Parathyroid adenoma (tissue), 2 donors: ENCODE measurements at regions not wholly inside any gene's neighbourhood (a gene's known extent, or its start where the extent isn't known, plus 50 kb on each side); places are given as distances from the start of the nearest gene placed in this dataset.

ENCODE experiments used
- H2AFZ ChIP-seq: fragments of 300-600 bp; sonication (generic); one replicate; pipeline ENCODE4 v1.7.0; 2017; ENCODE audit warnings: antibody characterized with exemption, mild to moderate bottlenecking
- H3K27ac ChIP-seq: fragments of 300-600 bp; sonication (generic); one replicate; pipeline ENCODE4 v1.7.0; 2017
- H3K27me3 ChIP-seq: fragments of 300-600 bp; sonication (generic); one replicate; pipeline ENCODE4 v1.7.0; 2017; ENCODE audit warnings: low read length; ENCODE audit not compliant: control insufficient read depth, insufficient read depth
- H3K36me3 ChIP-seq: fragments of 300-600 bp; sonication (generic); one replicate; pipeline ENCODE4 v1.7.0; 2017; ENCODE audit warnings: low read length; ENCODE audit not compliant: control insufficient read depth, insufficient read depth
- H3K4me1 ChIP-seq: fragments of 300-600 bp; sonication (generic); one replicate; pipeline ENCODE4 v1.7.0; 2017; ENCODE audit warnings: control low read depth
- H3K4me2 ChIP-seq: fragments of 300-600 bp; sonication (generic); one replicate; pipeline ENCODE4 v1.7.0; 2017; ENCODE audit warnings: low read length
- H3K4me3 ChIP-seq: fragments of 300-600 bp; sonication (generic); one replicate; pipeline ENCODE4 v1.7.0; 2017; ENCODE audit warnings: low read depth, low read length
- H3K79me2 ChIP-seq: fragments of 300-600 bp; sonication (generic); one replicate; pipeline ENCODE4 v1.7.0; 2017; ENCODE audit warnings: control low read depth
- H3K9ac ChIP-seq: fragments of 300-600 bp; sonication (generic); one replicate; pipeline ENCODE4 v1.7.0; 2017; ENCODE audit warnings: mild to moderate bottlenecking
- H3K9me3 ChIP-seq: fragments of 300-600 bp; sonication (generic); one replicate; pipeline ENCODE4 v1.7.0; 2017; ENCODE audit warnings: low read length; ENCODE audit not compliant: control insufficient read depth
- CTCF ChIP-seq: fragments of 300-600 bp; sonication (generic); IDR thresholded peaks from one replicate; pipeline ENCODE4 v1.7.0; 2017; ENCODE audit warnings: antibody characterized with exemption, mild to moderate bottlenecking
- donor health status: primary hyperparathyroidism.

- H3K4me1 ChIP-seq: no peaks in the 10 kb centered on the region
- no peaks in the 10 kb centered on the region for H3K27me3 ChIP-seq
- no peak overlapping the region for H2AFZ ChIP-seq
- H3K9ac ChIP-seq: no peak overlapping the region
- no peak overlapping the region for H3K4me2 ChIP-seq
- H3K9me3 ChIP-seq: no peaks in the 10 kb centered on the region
- H3K79me2 ChIP-seq: no peaks in the 10 kb centered on the region
- no peak for TF ChIP-seq CTCF
- no peak overlapping the region for H3K27ac ChIP-seq
- no peaks in the 10 kb centered on the region for H3K36me3 ChIP-seq
- no peak overlapping the region for H3K4me3 ChIP-seq
Observed at GRCh38 chr5:60285910-60286309, 392.4 kb upstream of the PDE4D start.

- Histone ChIP-seq H3K4me2 (no peak overlapping the region), H3K27me3 (no peaks in the 10 kb centered on the region), H3K4me1 (no peaks in the 10 kb centered on the region), H3K4me3 (no peak overlapping the region), H3K79me2 (no peaks in the 10 kb centered on the region), H3K36me3 (no peaks in the 10 kb centered on the region), H3K9me3 (no peaks in the 10 kb centered on the region), H3K27ac (no peak overlapping the region), H2AFZ (no peak overlapping the region), H3K9ac (no peak overlapping the region)
- no peak for TF ChIP-seq CTCF
Observed at GRCh38 chr5:60280943-60281342, 387.4 kb upstream of the PDE4D start.

- no peaks in the 10 kb centered on the region for H3K27me3 ChIP-seq
- H3K4me1 ChIP-seq: no peaks in the 10 kb centered on the region
- H2AFZ ChIP-seq: no peak overlapping the region
- no peak overlapping the region for H3K4me2 ChIP-seq
- no peaks in the 10 kb centered on the region for H3K9me3 ChIP-seq
- H3K79me2 ChIP-seq: no peaks in the 10 kb centered on the region
- no peak for TF ChIP-seq CTCF
- H3K36me3 ChIP-seq: no peaks in the 10 kb centered on the region
- H3K4me3 ChIP-seq: no peak overlapping the region
- H3K27ac ChIP-seq: no peak overlapping the region
- no peak overlapping the region for H3K9ac ChIP-seq
Observed at GRCh38 chr5:60277941-60278340, 384.4 kb upstream of the PDE4D start.

- Histone ChIP-seq H3K4me1 (no peaks in the 10 kb centered on the region), H3K4me3 (no peak overlapping the region), H3K36me3 (no peaks in the 10 kb centered on the region), H3K4me2 (no peak overlapping the region), H3K9me3 (no peaks in the 10 kb centered on the region), H2AFZ (no peak overlapping the region), H3K9ac (no peak overlapping the region), H3K79me2 (no peaks in the 10 kb centered on the region), H3K27me3 (no peaks in the 10 kb centered on the region), H3K27ac (no peak overlapping the region)
- no peak for TF ChIP-seq CTCF
Observed at GRCh38 chr5:60274747-60275146, 381.2 kb upstream of the PDE4D start.

GRCh38 chr5:60271517-60271916, 378.0 kb upstream of the PDE4D start:
- H3K4me2 ChIP-seq: no peak overlapping the region
- no peaks in the 10 kb centered on the region for H3K27me3 ChIP-seq
- H3K4me1 ChIP-seq: no peaks in the 10 kb centered on the region
- no peak overlapping the region for H3K4me3 ChIP-seq
- no peak overlapping the region for H2AFZ ChIP-seq
- no peaks in the 10 kb centered on the region for H3K36me3 ChIP-seq
- no peak overlapping the region for H3K9ac ChIP-seq
- no peaks in the 10 kb centered on the region for H3K79me2 ChIP-seq
- no peaks in the 10 kb centered on the region for H3K9me3 ChIP-seq
- no peak for TF ChIP-seq CTCF
- no peak overlapping the region for H3K27ac ChIP-seq
